NCI-H82 (cell line): ENCODE measurements at regions not wholly inside any gene's neighbourhood (a gene's known extent, or its start where the extent isn't known, plus 50 kb on each side); places are given as distances from the start of the nearest gene placed in this dataset.

Experiments
- DNase-seq: peaks from one replicate; lab custom pipeline; 2025; lab: John Stamatoyannopoulos, UW

GRCh38 chr15:62506217-62506805, 341.2 kb upstream of the C2CD4B start:
- DNase-seq: no peak

DNA sequence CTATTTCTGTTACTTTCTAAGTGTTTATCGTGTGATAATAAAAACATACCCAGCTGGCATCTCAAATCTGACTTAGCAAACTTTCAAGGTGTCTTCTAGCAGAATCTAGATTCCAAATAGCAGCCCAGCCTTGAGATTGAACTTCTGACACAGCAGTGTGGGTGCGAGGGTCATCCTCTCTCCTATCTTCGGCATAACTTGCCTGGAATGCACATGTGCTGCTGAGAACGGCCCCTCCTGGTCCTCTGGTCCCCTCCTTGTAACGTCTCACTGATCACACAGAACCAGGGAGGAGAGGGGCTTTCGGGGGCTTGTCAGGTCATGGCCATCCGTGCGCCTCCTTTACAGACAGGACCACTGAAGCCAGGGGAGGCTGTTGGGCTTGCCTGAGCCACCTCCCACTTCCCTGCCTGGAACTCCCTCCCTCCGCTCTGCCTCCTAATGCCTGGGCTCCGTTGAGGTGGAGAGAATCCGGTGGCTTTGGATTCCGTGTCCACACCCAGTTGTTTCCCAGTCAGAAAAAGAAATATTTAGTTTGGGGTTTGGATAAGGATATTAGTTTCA, 344.4 kb upstream of the C2CD4B start:
- DNase-seq: no peak

GRCh38 chr15:62510791-62511190, 345.7 kb upstream of the C2CD4B start:
- no peak for DNase-seq

GRCh38 chr15:62512904-62513303, 347.8 kb upstream of the C2CD4B start:
- peak; percentile 66 for DNase-seq

DNA sequence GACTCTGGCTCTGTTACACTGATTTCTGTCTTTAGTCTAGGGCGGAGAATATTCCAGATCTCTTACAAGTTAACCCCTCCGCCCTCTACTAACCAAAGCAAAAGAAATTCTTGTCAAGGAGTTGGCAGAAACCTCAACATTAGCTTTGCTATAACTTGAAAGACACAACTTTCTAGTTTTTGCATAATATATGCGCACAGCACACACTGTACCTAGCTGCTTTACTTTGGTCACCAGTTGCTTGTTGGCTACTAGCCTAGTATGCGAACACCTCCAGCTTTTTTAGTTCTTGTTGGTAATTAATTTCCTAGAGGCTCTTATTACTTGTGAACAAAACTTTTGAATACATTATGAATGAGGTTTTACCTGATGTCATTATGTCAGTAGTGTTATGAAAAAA, 348.8 kb upstream of the C2CD4B start:
- peak; percentile 35 for DNase-seq

GRCh38 chr15:62515696-62516395, 350.8 kb upstream of the C2CD4B start:
- DNase-seq: no peak

GRCh38 chr15:62517541-62517940, 352.5 kb upstream of the C2CD4B start:
- no peak for DNase-seq

GRCh38 chr15:62518666-62519065, 353.6 kb upstream of the C2CD4B start:
- DNase-seq: peak; percentile 55

DNA sequence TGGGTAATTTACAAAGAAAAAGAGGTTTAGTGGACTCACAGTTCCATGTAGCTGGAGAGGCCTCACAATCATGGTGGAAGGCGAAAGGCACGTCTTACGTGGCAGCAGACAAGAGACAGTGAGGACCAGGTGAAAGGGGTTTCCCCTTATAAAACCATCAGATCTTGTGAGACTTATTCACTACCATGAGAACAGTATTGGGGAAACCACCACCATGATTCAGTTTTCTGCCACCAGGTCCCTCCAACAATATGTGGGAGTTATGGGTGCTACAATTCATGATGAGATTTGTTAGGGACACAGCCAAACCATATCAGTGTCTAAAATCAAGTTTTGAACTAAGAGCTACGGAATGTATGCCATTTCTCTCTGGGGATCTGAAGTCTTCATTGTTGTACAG, 354.8 kb upstream of the C2CD4B start:
- DNase-seq: no peak

DNA sequence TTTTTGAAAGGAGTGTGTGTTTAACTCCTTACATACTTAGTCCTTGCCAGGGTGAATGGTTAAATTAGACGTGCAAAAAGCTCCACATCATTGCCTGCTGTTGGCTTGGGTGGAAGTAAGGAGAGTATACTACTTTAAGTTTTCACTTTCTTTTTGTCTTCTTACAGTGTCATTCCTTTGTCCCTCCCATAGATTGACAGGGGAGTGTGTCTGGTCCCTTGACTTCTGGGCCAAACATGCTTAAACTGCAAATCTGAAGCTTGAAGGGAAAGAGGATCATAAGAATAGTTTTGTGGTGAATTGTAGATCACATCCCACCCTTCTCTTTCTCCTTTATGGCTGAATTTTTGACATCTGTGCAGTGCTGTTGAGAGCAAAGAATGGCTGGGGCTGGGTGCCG, 355.8 kb upstream of the C2CD4B start:
- no peak for DNase-seq

DNA sequence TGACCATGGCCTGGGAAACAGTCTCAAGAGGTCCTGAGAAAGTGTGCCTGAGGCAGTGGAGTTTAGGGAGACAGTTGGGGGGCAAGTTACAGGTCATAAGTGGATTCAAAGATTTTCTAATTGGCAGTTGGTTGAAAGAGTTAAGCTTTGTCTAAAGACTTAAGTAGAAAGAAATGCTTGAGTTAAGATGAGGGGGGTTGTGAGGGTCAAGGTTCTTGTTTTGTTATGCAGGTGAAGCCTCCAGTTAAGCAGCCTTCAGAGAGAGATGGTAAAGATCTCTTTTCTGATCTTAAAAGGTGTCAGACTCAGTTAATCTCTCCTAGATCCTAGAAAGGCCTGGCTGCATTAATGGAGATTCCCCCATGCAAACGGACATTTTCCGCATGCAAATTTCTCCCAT, 356.3 kb upstream of the C2CD4B start:
- DNase-seq: peak; percentile 81

GRCh38 chr15:62524848-62525247, 359.8 kb upstream of the C2CD4B start:
- DNase-seq: no peak

GRCh38 chr15:62527387-62527786, 362.3 kb upstream of the C2CD4B start:
- DNase-seq: no peak

GRCh38 chr15:62528505-62528904, 363.4 kb upstream of the C2CD4B start:
- peak; percentile 28 for DNase-seq

- DNase-seq: no peak
Observed at GRCh38 chr15:62532367-62532766, 367.3 kb upstream of the C2CD4B start.

DNA sequence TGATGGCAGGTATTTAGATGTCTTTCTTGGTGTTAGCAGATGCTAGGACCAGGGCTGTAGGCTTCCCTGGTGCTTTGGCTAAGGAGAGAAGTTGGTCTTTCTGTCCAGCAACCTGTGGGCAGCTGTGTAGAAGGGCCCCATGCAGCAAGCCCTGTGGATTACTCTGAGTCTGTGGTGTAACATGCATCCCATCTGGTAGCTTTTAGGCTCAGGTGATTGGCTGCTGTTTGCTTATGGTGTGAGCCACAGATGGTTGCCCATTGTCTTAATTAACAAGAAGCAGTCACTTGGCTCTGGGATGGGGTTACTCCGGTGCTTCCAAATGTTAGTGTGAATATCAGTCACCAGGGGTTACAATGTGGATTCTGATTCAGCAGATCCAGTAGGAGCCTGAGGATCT, 368.6 kb upstream of the C2CD4B start:
- DNase-seq: peak; percentile 99

DNA sequence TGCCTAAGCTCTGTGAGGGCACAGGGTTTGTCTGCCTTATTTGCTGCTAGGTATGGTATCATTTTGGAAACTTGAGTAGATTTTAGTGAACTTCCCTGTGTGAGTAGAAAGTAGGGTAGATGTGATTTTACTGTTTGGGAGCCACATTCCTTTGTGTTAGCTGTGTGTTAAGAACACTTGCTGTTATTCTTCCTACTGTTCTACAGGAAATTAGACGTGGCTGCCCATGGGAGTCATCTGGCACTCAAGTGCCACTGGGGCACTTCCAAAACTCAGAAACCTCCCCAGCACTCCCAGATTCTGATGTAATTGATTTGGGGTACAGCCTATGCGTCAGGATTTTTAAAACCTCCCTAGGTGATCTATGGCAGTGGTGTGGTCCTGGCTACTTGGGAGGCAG, 369.9 kb upstream of the C2CD4B start:
- DNase-seq: no peak

DNA sequence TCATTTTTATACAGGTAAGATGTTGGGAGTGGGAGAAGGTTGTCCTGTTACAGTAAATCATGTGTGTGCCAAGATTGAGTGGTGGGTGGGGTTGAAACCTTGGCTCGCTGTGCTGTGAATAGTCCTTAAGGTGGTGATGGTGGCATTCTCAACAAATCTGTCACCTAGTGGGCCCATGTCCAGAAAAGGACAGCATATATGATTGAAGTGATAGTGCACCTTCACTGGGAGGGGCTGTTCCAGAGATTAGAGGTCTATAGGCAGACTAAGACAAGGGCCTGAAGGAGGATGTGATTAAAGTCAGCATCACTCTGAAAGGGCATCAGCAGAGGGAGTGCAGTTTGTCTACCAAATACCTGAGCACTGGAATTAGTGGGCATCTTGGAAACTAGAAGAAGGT, 374.2 kb upstream of the C2CD4B start:
- no peak for DNase-seq

DNA sequence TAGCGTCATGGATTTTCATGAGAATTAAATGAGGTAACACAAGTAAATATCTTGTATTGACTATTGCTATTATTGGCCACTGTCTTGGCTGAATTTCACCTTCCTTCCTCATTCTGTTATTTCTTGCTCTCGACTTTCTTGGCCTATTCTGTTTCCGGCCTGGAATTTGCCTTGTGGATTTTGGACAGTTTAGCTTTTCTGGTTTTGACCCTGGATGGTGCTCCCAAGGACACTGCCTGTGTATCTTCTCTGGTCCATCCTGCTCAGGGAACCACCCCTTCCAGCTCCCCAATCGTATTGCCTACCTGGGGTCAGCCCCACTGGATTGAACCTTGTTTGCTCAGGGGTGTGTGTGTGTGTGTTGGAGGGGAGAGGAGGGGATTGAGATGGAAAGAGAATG, 376.2 kb upstream of the C2CD4B start:
- DNase-seq: no peak

- DNase-seq: no peak
Observed at GRCh38 chr15:62541846-62542245, 376.8 kb upstream of the C2CD4B start.

GRCh38 chr15:62544446-62544845, 379.4 kb upstream of the C2CD4B start:
- no peak for DNase-seq

DNA sequence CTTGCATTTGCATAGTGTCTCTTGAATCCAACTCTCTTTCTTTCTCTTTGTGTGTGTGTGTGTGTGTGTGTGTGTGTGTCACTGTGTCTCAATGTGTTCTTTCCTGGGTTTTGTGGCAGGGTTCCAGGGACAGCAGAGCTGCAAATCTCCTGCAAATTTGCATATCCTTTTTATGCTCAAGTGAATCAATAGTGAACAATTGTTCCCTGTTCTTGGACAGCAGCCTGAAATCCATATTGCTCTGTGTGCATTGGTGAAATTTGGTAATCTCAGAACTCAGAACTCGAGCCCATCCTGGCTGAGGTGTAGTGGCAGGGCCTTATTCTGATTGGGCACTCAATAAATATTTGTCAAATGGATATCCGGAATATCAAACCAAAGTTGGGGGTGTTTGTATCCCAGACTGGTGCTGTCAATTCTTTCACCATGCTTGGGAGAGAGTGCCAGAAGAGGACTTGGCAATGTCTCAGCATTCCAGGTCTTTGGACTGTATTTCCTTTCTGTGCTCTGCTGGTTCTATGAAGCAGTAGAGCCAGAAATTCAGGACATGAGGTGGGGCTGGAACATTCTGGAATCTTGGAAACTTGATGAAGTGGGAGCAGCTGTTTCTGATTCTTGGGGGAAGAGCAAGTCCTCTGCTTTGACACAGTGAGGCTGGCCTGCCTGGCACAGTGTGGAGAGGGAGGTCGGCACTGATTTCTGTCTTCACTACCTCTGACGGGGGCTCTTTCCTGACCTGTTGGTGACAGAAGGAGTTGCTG, 380.6 kb upstream of the C2CD4B start:
- no peak for DNase-seq

DNA sequence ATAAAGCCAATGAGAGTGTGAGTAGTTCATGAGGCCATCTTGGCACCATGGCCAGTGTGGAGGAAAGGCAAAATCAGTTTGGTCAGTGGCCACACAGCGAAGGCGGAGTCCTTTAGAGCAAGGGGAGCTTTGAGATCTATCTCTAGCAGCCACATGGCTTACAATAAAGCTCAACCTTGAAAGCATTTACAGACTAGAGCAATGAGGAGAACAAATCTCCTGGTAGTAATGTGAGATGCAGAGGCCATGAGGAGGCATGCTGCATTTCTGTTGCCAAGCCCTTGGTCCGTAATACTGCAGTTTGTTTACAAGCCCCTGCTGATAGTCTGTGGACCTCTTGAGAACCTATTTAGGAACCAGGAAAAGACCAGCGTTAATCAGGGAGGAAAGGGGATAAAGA, 381.5 kb upstream of the C2CD4B start:
- peak; percentile 12 for DNase-seq
